NT2/D1 (cell line): ENCODE measurements at regions not wholly inside any gene's neighbourhood (a gene's known extent, or its start where the extent isn't known, plus 50 kb on each side); places are given as distances from the start of the nearest gene placed in this dataset.

Experiments used
- SUZ12 ChIP-seq: IDR thresholded peaks from 2 replicates; pipeline ENCODE4 v1.6.1; 2011; ENCODE audit not compliant: insufficient read length, insufficient read depth; ENCODE audit errors: extremely low read depth
- YY1 ChIP-seq: IDR thresholded peaks from 2 replicates; pipeline ENCODE4 v1.6.1; 2011; ENCODE audit not compliant: insufficient read length, insufficient read depth
- ZNF274 ChIP-seq: IDR thresholded peaks from 2 replicates; pipeline ENCODE4 v1.6.1; 2011; ENCODE audit warnings: mild to moderate bottlenecking, low read depth, low read length

DNA sequence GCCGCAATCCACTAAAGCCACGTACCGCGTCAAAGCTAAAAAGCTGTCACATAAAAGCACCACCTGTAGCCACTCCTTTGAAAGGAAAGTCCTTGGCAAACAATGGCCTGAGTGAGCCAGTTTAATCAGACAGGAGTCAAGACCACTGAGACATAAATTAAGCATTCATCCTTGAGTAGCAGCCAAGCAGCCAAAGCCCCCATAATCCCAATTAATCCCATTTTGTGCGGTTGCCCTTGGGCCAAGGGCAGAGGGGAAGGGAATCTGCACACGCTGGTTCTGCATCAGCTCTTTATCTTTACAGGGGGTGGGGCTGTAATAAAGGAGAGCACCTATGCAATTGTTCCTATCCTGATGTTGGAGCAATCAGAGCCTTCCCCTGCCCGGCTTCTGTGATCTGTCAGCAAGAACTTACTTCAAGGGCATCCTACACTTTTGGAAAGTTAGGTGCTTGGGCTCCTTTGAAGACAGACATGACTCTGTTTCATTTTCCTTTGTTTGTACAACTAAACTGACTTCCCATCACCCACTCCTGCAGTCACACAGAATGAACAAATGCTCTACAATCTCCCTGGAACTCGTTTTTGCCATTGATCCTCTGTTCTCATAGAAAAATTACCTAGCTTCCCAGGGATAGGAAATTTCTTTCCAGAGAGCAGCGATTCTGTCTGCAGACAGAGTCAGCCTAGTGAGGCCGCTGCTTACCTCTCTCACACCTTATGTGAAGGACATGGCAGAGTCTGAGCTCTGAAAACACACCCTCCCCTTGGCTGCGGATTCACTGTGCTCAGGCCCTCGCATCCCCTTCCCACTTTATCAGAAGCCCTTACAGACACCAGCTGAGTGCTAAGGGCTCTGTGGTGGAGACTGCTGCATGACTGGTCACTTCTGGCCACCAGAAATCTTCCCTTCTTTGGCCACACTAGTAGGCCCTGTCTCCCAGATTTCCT, 116.2 kb upstream of the TBCA start:
- TF ChIP-seq YY1 (no peak), ZNF274 (no peak), SUZ12 (no peak)
